ENCODE measurements at regions not wholly inside any gene's neighbourhood (a gene's known extent, or its start where the extent isn't known, plus 50 kb on each side); places are given as distances from the start of the nearest gene placed in this dataset.

- H2AFZ ChIP-seq (replicated peaks), result no peak overlapping the region
- no peak overlapping the region for H3K27ac ChIP-seq
- H3F3A ChIP-seq (ENCODE audit: low read depth), result no peaks in the 10 kb centered on the region
- no peaks in the 10 kb centered on the region for H3K79me2 ChIP-seq (ENCODE audit: low read depth)
- no peaks in the 10 kb centered on the region for H3K9me3 ChIP-seq (ENCODE audit: low read depth)
- no peak overlapping the region for H3K4me3 Mint-ChIP-seq
- no peaks in the 10 kb centered on the region for H4K20me1 ChIP-seq (ENCODE audit: low read depth)
- no peak overlapping the region for H3K9ac ChIP-seq
- H3K27ac Mint-ChIP-seq, result no peak overlapping the region
- no peaks in the 10 kb centered on the region for H3K4me1 Mint-ChIP-seq
- H3K27me3 ChIP-seq, result no peaks in the 10 kb centered on the region
- no peaks in the 10 kb centered on the region for H3K4me1 ChIP-seq
- no peak for DNase-seq (ENCODE audit: low spot score)
- H3K9me3 Mint-ChIP-seq, result peaks cover 5% of the 10 kb centered on the region
- no peaks in the 10 kb centered on the region for H3K36me3 Mint-ChIP-seq
- H3K4me3 ChIP-seq, result no peak overlapping the region
- H3K27me3 Mint-ChIP-seq (ENCODE audit: insufficient read depth, low read depth), result no peaks in the 10 kb centered on the region
- H3K4me2 ChIP-seq, result no peak overlapping the region
- H3K36me3 ChIP-seq, result no peaks in the 10 kb centered on the region
- TF ChIP-seq EZH2 (IDR thresholded peaks at IDR 0.05) (no peak), CTCF (IDR thresholded peaks at IDR 0.05) (peak; percentile 15), EZH2phosphoT487 (IDR thresholded peaks at IDR 0.05) (no peak)
Observed at GRCh38 chr19:33997690-33998089, 174.6 kb upstream of the LSM14A start.

GRCh38 chr19:33998302-33998701 is 174.0 kb upstream of the LSM14A start:
- Histone ChIP-seq H3K36me3 (no peaks in the 10 kb centered on the region), H3K27me3 (no peaks in the 10 kb centered on the region), H2AFZ (replicated peaks) (no peak overlapping the region), H3K9me3 (ENCODE audit: low read depth) (no peaks in the 10 kb centered on the region), H3K27ac (no peak overlapping the region), H3K4me2 (no peak overlapping the region), H3K4me3 (no peak overlapping the region), H3K9ac (no peak overlapping the region), H3K79me2 (ENCODE audit: low read depth) (no peaks in the 10 kb centered on the region), H3K4me1 (no peaks in the 10 kb centered on the region), H4K20me1 (ENCODE audit: low read depth) (no peaks in the 10 kb centered on the region), H3F3A (ENCODE audit: low read depth) (no peaks in the 10 kb centered on the region)
- no peak for TF ChIP-seq EZH2phosphoT487 (IDR thresholded peaks at IDR 0.05)
- no peak for TF ChIP-seq CTCF (IDR thresholded peaks at IDR 0.05)
- TF ChIP-seq EZH2 (IDR thresholded peaks at IDR 0.05), result no peak
- H3K27ac Mint-ChIP-seq, result no peak overlapping the region
- DNase-seq (ENCODE audit: low spot score), result no peak
- no peak overlapping the region for H3K4me3 Mint-ChIP-seq
- H3K27me3 Mint-ChIP-seq (ENCODE audit: insufficient read depth, low read depth), result no peaks in the 10 kb centered on the region
- no peaks in the 10 kb centered on the region for H3K36me3 Mint-ChIP-seq
- no peaks in the 10 kb centered on the region for H3K4me1 Mint-ChIP-seq
- peaks cover 5% of the 10 kb centered on the region for H3K9me3 Mint-ChIP-seq

GRCh38 chr19:33998739-33999345 is 173.5 kb upstream of the LSM14A start:
- H3K4me2 ChIP-seq, result no peak overlapping the region
- H3K4me3 ChIP-seq, result no peak overlapping the region
- no peaks in the 10 kb centered on the region for H3K4me1 Mint-ChIP-seq
- H3K27me3 ChIP-seq, result no peaks in the 10 kb centered on the region
- no peaks in the 10 kb centered on the region for H3K27me3 Mint-ChIP-seq (ENCODE audit: insufficient read depth, low read depth)
- H3K36me3 Mint-ChIP-seq, result no peaks in the 10 kb centered on the region
- DNase-seq (ENCODE audit: low spot score), result no peak
- H3K79me2 ChIP-seq (ENCODE audit: low read depth), result no peaks in the 10 kb centered on the region
- no peak overlapping the region for H2AFZ ChIP-seq (replicated peaks)
- H3K9me3 ChIP-seq (ENCODE audit: low read depth), result no peaks in the 10 kb centered on the region
- no peak for TF ChIP-seq EZH2 (IDR thresholded peaks at IDR 0.05)
- TF ChIP-seq EZH2phosphoT487 (IDR thresholded peaks at IDR 0.05), result no peak
- TF ChIP-seq CTCF (IDR thresholded peaks at IDR 0.05), result peak; percentile 38
- no peak overlapping the region for H3K27ac Mint-ChIP-seq
- H3K9me3 Mint-ChIP-seq, result peaks cover 5% of the 10 kb centered on the region
- no peak overlapping the region for H3K9ac ChIP-seq
- no peak overlapping the region for H3K4me3 Mint-ChIP-seq
- H3K36me3 ChIP-seq, result no peaks in the 10 kb centered on the region
- peaks cover 2% of the 10 kb centered on the region for H3K4me1 ChIP-seq
- H3K27ac ChIP-seq, result no peak overlapping the region
- H4K20me1 ChIP-seq (ENCODE audit: low read depth), result no peaks in the 10 kb centered on the region
- H3F3A ChIP-seq (ENCODE audit: low read depth), result no peaks in the 10 kb centered on the region
